Neural progenitor cell (in vitro differentiated cells): ENCODE measurements at regions not wholly inside any gene's neighbourhood (a gene's known extent, or its start where the extent isn't known, plus 50 kb on each side); places are given as distances from the start of the nearest gene placed in this dataset.
A peak's percentile ranks its signal among the peaks of the same experiment; 100 is the strongest.

ENCODE experiments used
- DNase-seq: peaks from one replicate; pipeline ENCODE4 v3.0.0-alpha.2; 2016; ENCODE audit warnings: low spot score
- H2AFZ ChIP-seq: fragments of 200-600 bp; sonication (generic); replicated peaks from 2 replicates; pipeline ENCODE4 v1.6.1; 2016; ENCODE audit warnings: antibody characterized with exemption
- H3F3A ChIP-seq: fragments of 200-600 bp; sonication (generic); 2 replicates; pipeline ENCODE4 v1.6.1; 2016; ENCODE audit warnings: antibody characterized with exemption, low read depth
- H3K27ac ChIP-seq: fragments of 200-600 bp; sonication (generic); 2 replicates; pipeline ENCODE4 v1.5.1; 2016; ENCODE audit warnings: mild to moderate bottlenecking
- H3K27me3 ChIP-seq: fragments of 200-600 bp; sonication (generic); 2 replicates; pipeline ENCODE4 v1.6.1; 2016; ENCODE audit warnings: mild to moderate bottlenecking, moderate library complexity
- H3K36me3 ChIP-seq: fragments of 200-600 bp; sonication (generic); 2 replicates; pipeline ENCODE4 v1.5.1; 2016
- H3K4me1 ChIP-seq: fragments of 200-600 bp; sonication (generic); 2 replicates; pipeline ENCODE4 v1.6.1; 2016; ENCODE audit warnings: mixed run types
- H3K4me2 ChIP-seq: fragments of 200-600 bp; sonication (generic); 2 replicates; pipeline ENCODE4 v1.6.1; 2016
- H3K4me3 ChIP-seq: fragments of 200-600 bp; sonication (generic); 2 replicates; pipeline ENCODE4 v1.5.1; 2016
- H3K79me2 ChIP-seq: fragments of 200-600 bp; sonication (generic); 2 replicates; pipeline ENCODE4 v1.6.1; 2016; ENCODE audit warnings: low read depth
- H3K9ac ChIP-seq: fragments of 200-600 bp; sonication (generic); 2 replicates; pipeline ENCODE4 v1.6.1; 2016
- H3K9me3 ChIP-seq: fragments of 200-600 bp; sonication (generic); 2 replicates; pipeline ENCODE4 v1.5.1; 2016; ENCODE audit warnings: low read depth
- H4K20me1 ChIP-seq: fragments of 200-600 bp; sonication (generic); 2 replicates; pipeline ENCODE4 v1.6.1; 2016; ENCODE audit warnings: low read depth
- H3K27ac Mint-ChIP-seq: 3 replicates; pipeline ENCODE4 v1.8.0; 2021; ENCODE audit warnings: mixed read lengths
- H3K27me3 Mint-ChIP-seq: 2 replicates; pipeline ENCODE4 v1.8.0; 2022; ENCODE audit warnings: low read depth, mild to moderate bottlenecking, inconsistent platforms, moderate library complexity, mixed read lengths; ENCODE audit not compliant: insufficient read depth
- H3K36me3 Mint-ChIP-seq: 3 replicates; pipeline ENCODE4 v1.8.0; 2021; ENCODE audit warnings: mixed read lengths
- H3K4me1 Mint-ChIP-seq: 3 replicates; pipeline ENCODE4 v1.8.0; 2021; ENCODE audit warnings: mixed read lengths
- H3K4me3 Mint-ChIP-seq: 3 replicates; pipeline ENCODE4 v1.8.0; 2021; ENCODE audit warnings: mild to moderate bottlenecking, moderate library complexity, mixed read lengths
- H3K9me3 Mint-ChIP-seq: 3 replicates; pipeline ENCODE4 v1.8.0; 2020; ENCODE audit warnings: mixed read lengths
- CTCF ChIP-seq: fragments of 200-600 bp; sonication (generic); IDR thresholded peaks from 2 replicates; pipeline ENCODE4 v1.5.1; 2017; ENCODE audit warnings: antibody characterized with exemption, mild to moderate bottlenecking
- EZH2 ChIP-seq: fragments of 200-600 bp; sonication (generic); IDR thresholded peaks from 2 replicates; pipeline ENCODE4 v1.6.1; 2017; ENCODE audit warnings: antibody characterized with exemption, mild to moderate bottlenecking, moderate library complexity
- EZH2phosphoT487 ChIP-seq: fragments of 200-600 bp; sonication (generic); IDR thresholded peaks from 2 replicates; pipeline ENCODE4 v1.6.1; 2017; ENCODE audit warnings: antibody characterized with exemption

GRCh38 chr2:226423498-226423960 is 376.1 kb downstream of the IRS1 start:
- Histone ChIP-seq H3K27me3 (no peaks in the 10 kb centered on the region), H3K36me3 (no peaks in the 10 kb centered on the region), H3K27ac (no peak overlapping the region), H3K4me2 (no peak overlapping the region), H3K9ac (no peak overlapping the region), H3F3A (no peaks in the 10 kb centered on the region), H3K4me3 (no peak overlapping the region), H3K4me1 (peaks cover 13% of the 10 kb centered on the region), H3K9me3 (no peaks in the 10 kb centered on the region), H3K79me2 (no peaks in the 10 kb centered on the region), H2AFZ (peak overlapping the region; percentile 7), H4K20me1 (no peaks in the 10 kb centered on the region)
- Mint-ChIP-seq H3K36me3 (no peaks in the 10 kb centered on the region), H3K4me3 (no peak overlapping the region), H3K4me1 (peaks cover 19% of the 10 kb centered on the region), H3K9me3 (no peaks in the 10 kb centered on the region), H3K27me3 (peaks cover 5% of the 10 kb centered on the region), H3K27ac (peak overlapping the region; percentile 1)
- peak; percentile 9 for DNase-seq
- TF ChIP-seq CTCF = no peak

- Histone ChIP-seq H3K27ac (no peak overlapping the region), H3K27me3 (no peaks in the 10 kb centered on the region), H3K4me3 (no peak overlapping the region), H2AFZ (no peak overlapping the region), H3K36me3 (no peaks in the 10 kb centered on the region), H3K4me1 (peaks cover 13% of the 10 kb centered on the region), H4K20me1 (no peaks in the 10 kb centered on the region), H3K9me3 (no peaks in the 10 kb centered on the region), H3K79me2 (no peaks in the 10 kb centered on the region), H3F3A (no peaks in the 10 kb centered on the region), H3K9ac (no peak overlapping the region), H3K4me2 (no peak overlapping the region)
- Mint-ChIP-seq H3K4me1 (peaks cover 19% of the 10 kb centered on the region), H3K9me3 (no peaks in the 10 kb centered on the region), H3K27me3 (peaks cover 7% of the 10 kb centered on the region), H3K4me3 (no peak overlapping the region), H3K36me3 (no peaks in the 10 kb centered on the region), H3K27ac (no peak overlapping the region)
- DNase-seq = no peak
- TF ChIP-seq EZH2 (no peak), CTCF (no peak), EZH2phosphoT487 (no peak)
Measured at GRCh38 chr2:226420646-226421045, 379.0 kb downstream of the IRS1 start.

- H3F3A ChIP-seq = no peaks in the 10 kb centered on the region
- no peaks in the 10 kb centered on the region for H3K4me1 ChIP-seq
- no peak overlapping the region for H3K4me3 ChIP-seq
- Mint-ChIP-seq H3K9me3 (peaks cover 6% of the 10 kb centered on the region), H3K4me1 (peaks cover 11% of the 10 kb centered on the region), H3K36me3 (no peaks in the 10 kb centered on the region), H3K4me3 (no peak overlapping the region), H3K27me3 (peaks cover 7% of the 10 kb centered on the region), H3K27ac (no peak overlapping the region)
- no peak overlapping the region for H3K9ac ChIP-seq
- H3K36me3 ChIP-seq = no peaks in the 10 kb centered on the region
- DNase-seq = no peak
- no peak overlapping the region for H2AFZ ChIP-seq
- H3K79me2 ChIP-seq = no peaks in the 10 kb centered on the region
- no peaks in the 10 kb centered on the region for H4K20me1 ChIP-seq
- no peak overlapping the region for H3K4me2 ChIP-seq
- no peak for TF ChIP-seq EZH2
- TF ChIP-seq CTCF = no peak
- no peak for TF ChIP-seq EZH2phosphoT487
- H3K9me3 ChIP-seq = no peaks in the 10 kb centered on the region
- no peak overlapping the region for H3K27ac ChIP-seq
- no peaks in the 10 kb centered on the region for H3K27me3 ChIP-seq
Measured at GRCh38 chr2:226418521-226418920, 381.1 kb downstream of the IRS1 start.

GRCh38 chr2:226414335-226414734 is 385.3 kb downstream of the IRS1 start:
- Mint-ChIP-seq H3K9me3 (peaks cover 6% of the 10 kb centered on the region), H3K36me3 (no peaks in the 10 kb centered on the region), H3K4me3 (no peak overlapping the region), H3K27me3 (peaks cover 2% of the 10 kb centered on the region), H3K27ac (no peak overlapping the region), H3K4me1 (peaks cover 10% of the 10 kb centered on the region)
- H2AFZ ChIP-seq = peak overlapping the region; percentile 19
- H3K36me3 ChIP-seq = no peaks in the 10 kb centered on the region
- no peak overlapping the region for H3K27ac ChIP-seq
- no peak overlapping the region for H3K4me2 ChIP-seq
- no peak overlapping the region for H3K9ac ChIP-seq
- H3K27me3 ChIP-seq = no peaks in the 10 kb centered on the region
- no peak for TF ChIP-seq EZH2phosphoT487
- no peak for TF ChIP-seq CTCF
- no peak for TF ChIP-seq EZH2
- no peaks in the 10 kb centered on the region for H3F3A ChIP-seq
- DNase-seq = no peak
- no peaks in the 10 kb centered on the region for H4K20me1 ChIP-seq
- no peaks in the 10 kb centered on the region for H3K4me1 ChIP-seq
- H3K9me3 ChIP-seq = no peaks in the 10 kb centered on the region
- H3K79me2 ChIP-seq = no peaks in the 10 kb centered on the region
- H3K4me3 ChIP-seq = no peak overlapping the region
